Activated CD4-positive, CD25-positive, alpha-beta regulatory T cell (primary cell): ENCODE measurements at regions not wholly inside any gene's neighbourhood (a gene's known extent, or its start where the extent isn't known, plus 50 kb on each side); places are given as distances from the start of the nearest gene placed in this dataset.
"Not testable (repeated sequence)": the region's sequence is repeated elsewhere in the genome, so short reads cannot be mapped to it uniquely, and the experiment has no call there.

Source experiments
- DNase-seq, 4 experiments: peaks; one replicate each; lab custom pipeline; 2025; lab: John Stamatoyannopoulos, UW

DNA sequence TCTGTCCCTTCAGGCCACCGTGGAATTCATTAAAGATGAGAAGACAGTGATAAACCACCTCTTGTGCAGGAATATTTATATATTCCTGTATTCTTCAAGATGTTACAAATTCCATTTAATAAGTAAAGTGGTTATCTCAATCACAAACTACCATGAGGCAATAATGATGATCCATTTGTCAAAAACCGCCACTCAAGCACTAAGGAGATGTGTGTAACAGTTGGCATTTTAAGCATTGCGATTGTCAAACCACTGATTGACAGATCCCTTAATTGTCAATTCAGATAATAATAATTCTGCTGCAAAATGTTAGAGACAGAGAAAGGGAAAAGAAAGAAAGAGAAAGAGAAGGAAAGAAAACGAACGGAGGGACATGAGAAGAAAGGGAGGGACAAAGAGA is 476.1 kb upstream of the RBFOX1 start:
- no peak for DNase-seq

GRCh38 chr16:6853565-6853964 is 479.1 kb upstream of the RBFOX1 start:
- no peak for DNase-seq

- DNase-seq, result no peak
Measured at GRCh38 chr16:6852643-6853225, 479.9 kb upstream of the RBFOX1 start.

DNA sequence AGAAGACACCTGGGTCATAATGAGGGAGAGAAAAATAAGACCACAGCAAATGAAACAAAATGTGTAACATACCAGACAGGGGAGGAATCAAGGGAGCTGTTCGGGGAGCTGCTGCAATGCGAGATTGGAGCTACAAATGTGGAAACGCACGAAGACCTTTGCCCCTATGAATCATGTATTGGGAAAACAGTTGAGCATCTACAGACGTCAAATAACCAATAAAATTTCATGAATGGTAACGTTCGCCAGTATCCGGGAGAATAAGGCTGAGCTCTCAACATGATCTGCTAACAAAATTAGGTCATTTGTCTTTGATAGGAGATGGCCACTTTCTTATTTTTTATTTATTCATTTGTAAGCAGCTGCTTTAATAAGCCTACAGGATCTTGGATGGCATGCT is 486.2 kb upstream of the RBFOX1 start:
- no peak for DNase-seq

GRCh38 chr16:6841392-6841791 is 491.3 kb upstream of the RBFOX1 start:
- no peak for DNase-seq

DNA sequence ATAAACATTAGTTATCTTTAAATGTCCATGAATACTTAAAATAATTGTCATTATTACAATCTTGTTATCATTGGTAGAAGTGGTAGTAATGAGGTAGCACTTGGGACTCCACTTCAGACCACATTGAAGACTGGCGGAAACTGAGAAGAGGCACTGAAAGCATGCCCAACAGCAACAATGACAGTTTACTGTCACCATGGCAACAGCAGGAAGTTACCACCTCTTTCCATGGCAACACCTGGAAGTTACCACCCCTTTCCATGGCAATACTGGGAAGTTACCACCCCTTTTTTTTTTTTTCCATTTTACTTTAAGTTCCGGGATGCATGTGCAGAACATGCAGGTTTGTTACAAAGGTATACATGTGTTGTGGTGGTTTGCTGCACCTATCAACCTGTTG is 494.9 kb upstream of the RBFOX1 start:
- no peak for DNase-seq

GRCh38 chr16:6836766-6837165 is 495.9 kb upstream of the RBFOX1 start:
- DNase-seq, result no peak

GRCh38 chr16:6835941-6836340 is 496.7 kb upstream of the RBFOX1 start:
- no peak for DNase-seq

GRCh38 chr16:6835516-6835915 is 497.1 kb upstream of the RBFOX1 start:
- DNase-seq, result no peak

- no peak for DNase-seq
Measured at GRCh38 chr16:6828690-6829089, 504.0 kb upstream of the RBFOX1 start.

- no peak for DNase-seq
Measured at GRCh38 chr16:6827931-6828330, 504.7 kb upstream of the RBFOX1 start.

DNA sequence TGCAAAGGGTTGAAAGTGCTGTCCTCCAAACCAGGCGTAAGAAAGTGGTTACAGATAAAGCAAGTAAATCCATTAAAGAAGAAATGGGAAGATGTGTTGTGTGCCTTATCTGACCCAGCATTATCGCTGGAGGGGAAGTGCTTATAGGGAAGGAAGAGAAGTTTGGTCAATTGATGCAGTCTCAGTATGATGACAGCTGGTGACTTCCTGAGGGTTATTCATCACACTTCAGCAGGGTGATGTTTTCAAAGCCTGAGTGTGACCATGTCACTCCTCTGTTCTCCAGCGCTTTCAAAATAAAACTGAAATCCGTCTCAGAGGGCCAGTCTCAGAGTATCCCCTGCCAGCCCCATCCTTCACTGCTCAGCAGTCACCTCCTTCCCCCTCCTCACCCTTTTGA is 505.4 kb upstream of the RBFOX1 start:
- DNase-seq, result no peak

DNA sequence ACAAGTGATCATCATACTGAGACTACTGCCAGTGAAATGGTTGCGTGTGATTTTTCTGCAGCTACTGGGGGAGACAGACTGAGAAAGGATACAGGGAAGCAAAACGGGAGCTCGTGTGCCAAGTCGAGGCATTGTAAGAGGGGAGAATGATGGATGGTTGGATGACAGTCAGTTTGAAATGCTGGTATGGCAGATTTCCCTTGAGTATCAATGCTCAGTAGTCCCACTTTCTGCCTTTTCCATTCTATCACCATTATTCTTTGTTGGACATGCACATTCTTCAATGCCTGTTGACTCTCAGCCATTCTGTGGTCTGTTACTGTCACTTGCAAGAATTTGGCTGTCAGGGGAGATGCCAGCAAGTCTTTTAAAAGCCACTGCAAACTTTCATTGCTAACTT is 510.6 kb upstream of the RBFOX1 start:
- DNase-seq, result no peak

GRCh38 chr16:6804461-6804860 is 528.2 kb upstream of the RBFOX1 start:
- DNase-seq, result no peak

DNA sequence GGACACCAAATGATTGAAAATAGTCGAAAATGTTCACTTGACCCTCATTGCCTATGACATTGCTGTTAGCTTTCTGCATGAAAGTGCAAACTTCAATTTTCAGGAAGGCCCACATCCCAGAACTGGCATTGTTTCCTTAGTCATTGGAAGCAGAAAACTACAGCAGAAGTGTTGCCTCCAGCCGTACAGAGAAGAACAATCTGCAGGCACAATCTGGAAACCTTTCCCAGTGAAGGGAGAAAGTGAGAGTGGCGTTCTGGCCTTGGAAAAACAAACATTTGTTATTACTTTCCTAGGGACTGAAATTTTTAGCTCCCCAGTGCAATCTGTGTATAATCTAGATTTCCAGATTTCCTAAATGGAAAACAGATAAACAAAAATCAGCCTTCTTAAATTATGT is 529.5 kb upstream of the RBFOX1 start:
- no peak for DNase-seq

DNA sequence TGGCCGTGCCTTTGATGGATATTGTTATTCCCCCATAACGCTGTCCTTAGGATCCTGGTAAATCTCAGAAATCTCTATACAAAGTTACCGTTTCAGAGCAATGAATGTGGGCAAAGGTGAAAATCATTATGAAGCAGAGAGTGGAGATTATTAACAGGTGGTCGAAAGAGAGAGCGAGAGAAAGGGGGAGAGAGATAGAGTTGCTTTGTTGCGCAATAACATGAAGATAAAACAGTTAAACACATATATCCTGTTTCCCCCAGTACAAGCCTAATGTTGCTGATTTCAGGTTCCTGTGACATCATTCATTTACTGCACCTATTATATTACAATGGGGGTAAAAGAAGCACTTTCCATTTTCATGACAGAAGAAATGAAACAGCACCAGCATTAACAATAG is 535.4 kb upstream of the RBFOX1 start:
- DNase-seq, result no peak

GRCh38 chr16:6777624-6778023 is 555.0 kb upstream of the RBFOX1 start:
- no peak for DNase-seq

GRCh38 chr16:6775712-6776111 is 556.9 kb upstream of the RBFOX1 start:
- no peak for DNase-seq

GRCh38 chr16:6771956-6772355 is 560.7 kb upstream of the RBFOX1 start:
- DNase-seq, result no peak

DNA sequence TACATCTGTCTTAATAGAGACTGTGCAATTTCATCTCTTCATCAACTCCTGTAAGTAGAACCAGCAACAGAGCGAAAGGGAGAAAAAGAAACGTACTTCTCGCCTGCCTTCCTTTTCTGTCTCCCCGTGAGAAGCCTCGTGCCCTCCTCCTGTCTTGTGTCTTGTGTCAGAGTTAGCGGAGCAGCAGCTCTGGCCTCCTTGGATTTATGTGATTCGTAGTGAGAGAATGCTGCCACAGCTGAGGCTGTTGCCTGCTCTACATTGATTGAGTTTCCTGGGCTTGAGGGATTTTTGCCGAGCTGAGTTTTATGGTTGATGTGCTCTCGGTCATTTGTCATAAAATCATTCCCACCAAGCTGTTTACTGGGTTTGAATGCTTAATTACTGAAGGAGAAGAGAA is 579.1 kb upstream of the RBFOX1 start:
- no peak for DNase-seq

- DNase-seq, result no peak
Measured at GRCh38 chr16:6751191-6751590, 581.5 kb upstream of the RBFOX1 start.

- no peak for DNase-seq
Measured at GRCh38 chr16:6749698-6750097, 582.9 kb upstream of the RBFOX1 start.

DNA sequence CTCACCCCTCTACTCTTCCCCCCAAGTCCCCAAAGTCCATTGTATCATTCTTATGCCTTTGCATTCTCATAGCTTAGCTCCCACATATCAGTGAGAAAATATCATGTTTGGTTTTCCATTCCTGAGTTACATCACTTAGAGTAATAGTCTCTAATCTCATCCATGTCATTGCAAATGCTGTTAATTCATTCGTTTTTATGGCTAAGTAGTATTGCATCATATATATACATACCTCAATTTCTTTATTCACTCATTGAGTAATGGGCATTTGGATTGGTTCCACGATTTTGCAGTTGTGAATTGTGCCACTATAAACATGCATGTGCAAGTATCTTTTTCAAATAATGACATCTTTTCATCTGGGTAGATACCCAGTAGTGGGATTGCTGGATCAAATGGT is 596.3 kb upstream of the RBFOX1 start:
- not testable (repeated sequence) for DNase-seq

DNA sequence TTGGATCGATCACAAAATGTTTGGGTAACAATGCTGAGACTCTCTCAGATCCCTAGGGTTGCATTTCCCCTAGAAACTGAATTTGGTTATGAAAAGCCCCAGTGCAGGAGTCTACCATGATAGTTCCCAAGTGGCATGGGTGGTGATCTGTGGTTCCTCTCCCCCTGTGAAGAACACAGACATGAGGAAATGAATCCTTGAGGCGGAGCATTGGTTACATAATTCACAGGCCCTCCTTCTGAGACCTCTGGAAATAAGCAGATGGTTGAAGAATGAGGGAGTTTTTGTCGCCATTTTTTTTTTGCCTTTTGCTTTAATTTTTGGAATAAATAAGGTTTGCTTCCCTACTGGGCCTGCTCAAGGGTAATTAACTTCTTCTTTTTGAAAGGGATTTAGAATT is 597.0 kb upstream of the RBFOX1 start:
- DNase-seq, result no peak

DNA sequence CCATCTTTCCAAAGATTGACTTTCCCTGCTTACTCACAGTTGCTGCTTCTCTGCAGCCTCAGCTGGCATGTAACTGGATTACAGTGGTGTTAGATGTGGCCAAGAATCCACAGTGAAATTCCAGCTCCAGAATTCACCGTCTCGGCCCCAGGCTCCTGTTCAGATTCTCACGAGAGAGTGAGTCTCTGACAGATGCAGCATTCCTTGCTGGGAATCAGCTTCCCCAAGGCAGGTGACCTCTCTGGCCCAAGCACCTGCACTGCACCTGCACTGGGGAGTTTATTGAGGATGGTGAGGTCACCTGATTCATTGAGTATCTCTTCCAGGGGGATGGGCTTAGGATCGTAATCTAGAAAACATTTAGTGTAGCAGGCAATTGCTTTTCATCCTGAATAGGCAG is 600.5 kb upstream of the RBFOX1 start:
- no peak for DNase-seq
